GM23338 (cell line): ENCODE measurements at regions not wholly inside any gene's neighbourhood (a gene's known extent, or its start where the extent isn't known, plus 50 kb on each side); places are given as distances from the start of the nearest gene placed in this dataset.

ENCODE experiments used
- CREB1 ChIP-seq: fragments of 250-450 bp; sonication (Bioruptor Pico); IDR thresholded peaks from 2 replicates; pipeline ENCODE4 v1.5.0; 2020; ENCODE audit warnings: low read depth, mild to moderate bottlenecking, moderate library complexity
- CTCF ChIP-seq, 2 experiments: fragments of 200-600 bp in 1 of 2; sonication (generic) in 1 of 2; conservative IDR thresholded peaks; 2 replicates each; pipeline versions ENCODE4 v1.5.1 to v1.6.1; 2016 to 2017; ENCODE audit warnings: antibody characterized with exemption in 2 of 2, low read depth in 2 of 2, mild to moderate bottlenecking in 2 of 2, moderate library complexity in 1 of 2
- ETS1 ChIP-seq: IDR thresholded peaks from 2 replicates; pipeline ENCODE4 v1.6.1; 2016; ENCODE audit warnings: antibody characterized with exemption
- EZH2 ChIP-seq: fragments of 200-600 bp; sonication (generic); IDR thresholded peaks from one replicate; pipeline ENCODE4 v1.8.0; 2017; ENCODE audit warnings: antibody characterized with exemption, mild to moderate bottlenecking, low read depth; ENCODE audit not compliant: unreplicated experiment
- EZH2phosphoT487 ChIP-seq: fragments of 200-600 bp; sonication (generic); IDR thresholded peaks from one replicate; pipeline ENCODE4 v1.8.1; 2018; ENCODE audit warnings: antibody characterized with exemption; ENCODE audit not compliant: unreplicated experiment
- JUNB ChIP-seq: IDR thresholded peaks from one replicate; pipeline ENCODE4 v1.6.1; 2016; ENCODE audit warnings: antibody characterized with exemption; ENCODE audit not compliant: unreplicated experiment
- NANOG ChIP-seq: IDR thresholded peaks from 2 replicates; pipeline ENCODE4 v1.6.1; 2016; ENCODE audit warnings: antibody characterized with exemption, borderline replicate concordance
- POLR2AphosphoS5 ChIP-seq: IDR thresholded peaks from 2 replicates; pipeline ENCODE4 v1.6.1; 2016; ENCODE audit warnings: antibody characterized with exemption, low read depth
- REST ChIP-seq: IDR thresholded peaks from one replicate; pipeline ENCODE4 v1.6.1; 2018; ENCODE audit warnings: antibody characterized with exemption; ENCODE audit not compliant: unreplicated experiment
- STAT1 ChIP-seq: IDR thresholded peaks from one replicate; pipeline ENCODE4 v1.6.1; 2016; ENCODE audit warnings: antibody characterized with exemption; ENCODE audit not compliant: unreplicated experiment
- ZNF114 ChIP-seq: fragments of 250-450 bp; sonication (Bioruptor Pico); IDR thresholded peaks from 2 replicates; pipeline ENCODE4 v1.5.0; 2020; ENCODE audit warnings: mild to moderate bottlenecking, moderate library complexity
- ZNF331 ChIP-seq: fragments of 250-450 bp; sonication (Bioruptor Pico); IDR thresholded peaks from 2 replicates; pipeline ENCODE4 v1.5.0; 2020; ENCODE audit warnings: low read depth, mild to moderate bottlenecking, moderate library complexity
- ZNF462 ChIP-seq: fragments of 250-450 bp; sonication (Bioruptor Pico); IDR thresholded peaks from 2 replicates; pipeline ENCODE4 v1.5.0; 2020; ENCODE audit warnings: mild to moderate bottlenecking, moderate library complexity

GRCh38 chr5:163846512-163846911 lies 341.1 kb downstream of the MAT2B start:
- TF ChIP-seq EZH2phosphoT487 (no peak), CTCF (conservative IDR thresholded peaks at IDR 0.05; ENCODE audit: low read depth in 2 of 2) (no peak), EZH2 (no peak), POLR2AphosphoS5 (no peak), ETS1 (no peak), REST (no peak), ZNF331 (CRISPR knock-in tag) (no peak), CREB1 (CRISPR knock-in tag) (no peak), JUNB (no peak), ZNF114 (CRISPR knock-in tag) (no peak), NANOG (no peak), STAT1 (no peak), ZNF462 (CRISPR knock-in tag) (no peak)
